GM21786 (cell line): ENCODE measurements at regions not wholly inside any gene's neighbourhood (a gene's known extent, or its start where the extent isn't known, plus 50 kb on each side); places are given as distances from the start of the nearest gene placed in this dataset.
A peak's percentile ranks its signal among the peaks of the same experiment; 100 is the strongest.
"Not testable (repeated sequence)": the region's sequence is repeated elsewhere in the genome, so short reads cannot be mapped to it uniquely, and the experiment has no call there.

ENCODE experiments used
- ATAC-seq: cut with Tn5 transposase; IDR thresholded peaks from one replicate; pipeline ENCODE4 v1.9.1; 2021; ENCODE audit not compliant: unreplicated experiment

- no peak for ATAC-seq
Measured at GRCh38 chr4:84291969-84292368, 207.1 kb downstream of the NKX6-1 start.

- ATAC-seq = no peak
Measured at GRCh38 chr4:84286048-84286447, 213.0 kb downstream of the NKX6-1 start.

GRCh38 chr4:84279678-84280077, 219.4 kb downstream of the NKX6-1 start:
- no peak for ATAC-seq

- ATAC-seq = no peak
Measured at GRCh38 chr4:84277923-84278322, 221.2 kb downstream of the NKX6-1 start.

GRCh38 chr4:84276752-84277151, 222.3 kb downstream of the NKX6-1 start:
- ATAC-seq = no peak

- ATAC-seq = no peak
Measured at GRCh38 chr4:84269536-84270044, 229.5 kb downstream of the NKX6-1 start.

GRCh38 chr4:84264652-84265051, 234.4 kb downstream of the NKX6-1 start:
- ATAC-seq = no peak

- ATAC-seq = no peak
Measured at GRCh38 chr4:84263415-84263814, 235.7 kb downstream of the NKX6-1 start.

GRCh38 chr4:84260495-84260894, 238.6 kb downstream of the NKX6-1 start:
- no peak for ATAC-seq

- ATAC-seq = peak; percentile 71
Measured at GRCh38 chr4:84258905-84259830, 239.9 kb downstream of the NKX6-1 start.

- no peak for ATAC-seq
Measured at GRCh38 chr4:84254537-84254936, 244.6 kb downstream of the NKX6-1 start.

GRCh38 chr4:84249521-84249920, 249.6 kb downstream of the NKX6-1 start:
- ATAC-seq = no peak

- not testable (repeated sequence) for ATAC-seq
Measured at GRCh38 chr4:84245042-84245441, 254.1 kb downstream of the NKX6-1 start.

GRCh38 chr4:84244346-84244801, 254.7 kb downstream of the NKX6-1 start:
- not testable (repeated sequence) for ATAC-seq

- no peak for ATAC-seq
Measured at GRCh38 chr4:84243685-84244084, 255.4 kb downstream of the NKX6-1 start.

- ATAC-seq = no peak
Measured at GRCh38 chr4:84239278-84239845, 259.7 kb downstream of the NKX6-1 start.

GRCh38 chr4:84238247-84239090, 260.6 kb downstream of the NKX6-1 start:
- ATAC-seq = no peak

- no peak for ATAC-seq
Measured at GRCh38 chr4:84237008-84237407, 262.1 kb downstream of the NKX6-1 start.

GRCh38 chr4:84235126-84235944, 263.8 kb downstream of the NKX6-1 start:
- ATAC-seq = peak; percentile 99
